NCI-H1417 (cell line): ENCODE measurements at regions not wholly inside any gene's neighbourhood (a gene's known extent, or its start where the extent isn't known, plus 50 kb on each side); places are given as distances from the start of the nearest gene placed in this dataset.
A peak's percentile ranks its signal among the peaks of the same experiment; 100 is the strongest.

Experiments used
- DNase-seq, 3 experiments: peaks; one replicate each; lab custom pipeline; 2025; lab: John Stamatoyannopoulos, UW

DNA sequence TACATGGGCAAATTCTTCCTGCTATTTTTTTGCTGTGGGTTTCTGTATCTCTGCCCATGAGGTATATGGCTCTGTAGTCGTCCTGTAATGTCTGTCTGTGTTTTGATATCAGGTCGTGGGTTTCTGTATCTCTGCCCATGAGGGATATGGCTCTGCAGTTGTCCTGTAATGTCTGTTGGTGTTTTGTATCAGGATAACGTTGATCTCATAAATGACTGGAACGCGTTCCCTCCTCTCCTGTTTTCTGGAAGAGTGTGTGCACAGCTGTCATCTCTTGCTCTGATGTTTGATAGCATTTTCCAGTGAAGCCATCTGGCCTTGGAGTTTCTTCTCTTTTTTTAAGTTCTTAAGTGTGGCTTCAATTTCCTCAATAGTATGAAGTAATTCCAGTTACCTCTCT, 57.2 kb downstream of the SOX1 start:
- peak in 2 of 3 experiments; percentile 18 to 71 for DNase-seq

DNA sequence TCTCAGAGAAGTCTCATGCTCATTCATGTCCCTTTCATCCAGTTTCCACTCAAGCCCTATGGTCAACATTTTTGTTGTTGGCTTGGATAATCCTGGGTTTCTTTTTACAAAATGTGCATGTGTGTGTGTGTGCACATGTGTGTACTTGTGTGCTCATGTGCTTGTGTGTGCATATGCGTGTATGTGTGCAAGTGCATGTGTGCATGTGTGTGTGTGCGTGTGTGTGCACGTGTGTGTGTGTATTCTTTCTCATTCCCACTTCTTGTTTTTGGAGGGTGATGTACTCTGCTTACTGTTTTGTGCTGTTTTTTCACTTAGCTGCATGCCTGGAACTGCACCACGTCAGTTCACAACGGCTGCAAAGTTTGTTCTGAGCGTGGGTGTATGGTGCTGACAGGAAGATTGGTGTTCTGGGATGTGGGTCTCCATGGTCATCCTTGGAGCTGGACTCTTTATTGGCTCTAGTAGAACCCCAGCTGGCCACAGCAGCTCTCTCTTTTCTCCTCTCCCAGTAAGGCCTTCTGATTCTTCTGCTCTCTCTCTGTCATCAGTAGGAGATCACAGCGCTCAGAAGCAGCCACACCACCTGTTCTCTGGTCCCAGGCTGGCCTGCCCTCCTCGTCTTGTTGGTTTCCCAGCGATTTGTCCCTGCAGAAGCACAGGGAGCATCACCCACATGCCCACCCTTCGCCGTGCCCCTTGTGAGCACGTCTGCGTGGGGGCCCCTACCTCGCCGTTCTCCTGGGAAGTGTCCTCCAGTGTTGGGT, 60.8 kb downstream of the SOX1 start:
- no peak for DNase-seq

DNA sequence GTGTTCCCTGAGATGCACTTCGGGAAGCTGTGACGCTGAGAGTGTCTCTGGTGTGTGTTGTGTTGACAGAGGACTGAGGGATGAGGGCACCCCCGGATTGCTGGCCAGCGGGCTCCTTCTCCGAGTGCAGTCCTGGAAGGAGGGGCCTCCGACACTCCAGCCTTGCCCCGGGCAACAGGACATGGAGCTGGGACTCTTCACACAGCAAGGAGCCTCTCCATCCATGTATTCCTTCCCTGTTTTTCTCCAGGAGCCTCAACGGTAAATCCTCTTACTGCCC, 61.3 kb downstream of the SOX1 start:
- DNase-seq, result no peak

DNA sequence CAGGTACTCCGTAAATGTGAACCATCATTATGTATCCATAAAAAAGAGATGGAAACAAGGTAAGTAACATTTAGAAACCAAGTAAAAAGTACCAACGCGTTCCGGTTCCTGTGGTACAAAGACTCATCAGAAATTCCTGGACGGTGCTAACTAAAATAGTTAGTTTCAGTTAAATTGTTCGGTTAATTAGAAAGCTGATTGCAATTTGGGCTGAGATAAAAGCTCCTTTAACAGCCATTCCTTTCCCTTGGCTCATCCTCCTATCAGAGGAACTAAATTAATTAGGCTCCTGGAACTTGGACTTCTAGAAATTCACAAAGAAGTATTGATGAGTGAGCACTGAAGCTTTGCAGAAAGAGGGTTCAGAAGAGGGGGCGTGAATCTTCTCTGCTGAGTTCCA, 63.5 kb downstream of the SOX1 start:
- DNase-seq, result no peak

DNA sequence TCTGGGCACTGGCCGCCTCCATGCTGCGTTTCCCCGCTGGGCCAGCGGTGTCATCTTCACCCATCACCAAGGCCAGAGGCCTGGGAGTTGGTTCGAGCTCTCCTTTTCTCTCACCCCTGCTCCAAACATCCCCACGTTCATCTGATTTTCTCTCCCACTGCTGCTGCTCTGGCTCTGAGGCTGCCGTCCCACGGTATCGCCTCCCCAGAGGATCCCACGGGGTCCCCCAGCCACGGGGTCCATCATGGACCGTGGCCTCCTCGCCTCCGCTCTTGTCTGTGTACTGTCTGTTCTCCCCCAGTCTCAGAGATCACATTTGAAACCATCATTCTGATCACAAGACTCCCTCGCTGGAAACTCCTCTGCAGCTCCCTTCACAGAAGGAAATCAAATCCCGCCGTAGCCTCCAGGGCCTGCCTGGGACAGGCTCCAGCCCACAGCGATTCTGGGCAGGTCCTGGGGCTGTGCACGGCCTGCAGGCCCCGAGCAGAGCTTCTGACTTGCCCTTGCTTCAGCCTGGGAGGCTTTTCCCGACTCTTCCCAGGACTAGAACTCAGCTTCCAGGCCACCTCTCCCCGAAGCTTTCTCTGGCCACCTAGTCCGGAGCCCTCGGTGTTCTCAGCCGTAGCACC, 64.2 kb downstream of the SOX1 start:
- DNase-seq, result no peak

DNA sequence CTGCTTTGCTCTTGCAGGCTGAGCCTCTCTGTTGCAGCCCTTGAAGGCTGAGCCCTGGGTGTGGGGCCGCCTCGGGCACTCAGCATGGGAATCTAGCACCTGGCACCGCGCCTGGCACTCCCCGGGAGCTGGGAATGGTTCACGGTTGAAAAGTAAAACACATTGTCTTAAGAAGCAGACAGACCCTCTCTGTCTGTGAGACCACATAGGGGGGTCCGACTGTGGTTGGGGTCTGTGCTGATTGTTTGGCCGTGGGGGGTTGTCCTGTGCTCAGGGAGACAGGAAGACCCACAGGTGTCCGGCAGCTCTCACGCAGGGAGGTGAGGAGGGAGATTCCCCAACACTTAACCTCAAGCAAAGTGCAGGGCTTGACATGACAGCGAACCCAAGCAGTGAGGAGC, 64.8 kb downstream of the SOX1 start:
- DNase-seq, result peak in 1 of 3 experiments; percentile 26

DNA sequence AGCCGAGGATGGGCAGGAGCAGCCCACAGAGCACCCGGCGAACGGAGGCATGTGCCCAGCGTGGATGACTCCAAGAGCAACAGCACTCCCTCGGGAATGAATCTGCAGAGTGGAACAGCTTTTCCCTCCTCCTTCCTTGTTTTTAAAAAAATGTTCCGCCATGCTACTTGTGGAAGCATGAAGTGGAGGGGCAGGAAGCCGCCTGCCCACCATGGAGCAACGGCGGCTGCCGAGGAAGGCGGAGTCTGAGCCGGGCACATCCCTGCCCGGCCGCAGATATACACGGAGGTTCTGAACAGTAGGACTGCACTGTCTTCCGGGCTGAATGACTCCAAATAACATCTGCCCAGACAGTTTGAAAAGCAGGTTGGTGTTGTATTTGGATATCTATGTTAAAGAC, 65.2 kb downstream of the SOX1 start:
- peak in 1 of 3 experiments; percentile 42 for DNase-seq

DNA sequence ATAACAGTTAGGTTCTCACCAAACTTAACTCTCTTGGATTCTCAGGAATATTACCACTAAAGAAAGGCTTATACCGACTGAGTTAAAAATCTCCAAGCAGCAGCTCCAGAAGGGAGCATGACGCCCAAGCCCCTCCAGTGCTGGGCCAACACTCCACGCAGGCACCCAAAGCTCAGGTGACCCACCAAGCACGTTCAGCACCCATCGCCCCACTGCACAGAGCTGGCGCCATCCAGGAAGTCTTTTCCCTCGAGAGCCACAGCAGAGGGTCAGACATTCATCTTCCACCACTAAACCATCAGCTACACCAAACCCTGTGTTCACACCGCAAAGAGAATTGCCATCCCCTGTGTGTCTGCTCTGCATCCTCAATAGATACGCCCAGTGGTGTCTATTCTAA, 65.7 kb downstream of the SOX1 start:
- DNase-seq, result no peak

DNA sequence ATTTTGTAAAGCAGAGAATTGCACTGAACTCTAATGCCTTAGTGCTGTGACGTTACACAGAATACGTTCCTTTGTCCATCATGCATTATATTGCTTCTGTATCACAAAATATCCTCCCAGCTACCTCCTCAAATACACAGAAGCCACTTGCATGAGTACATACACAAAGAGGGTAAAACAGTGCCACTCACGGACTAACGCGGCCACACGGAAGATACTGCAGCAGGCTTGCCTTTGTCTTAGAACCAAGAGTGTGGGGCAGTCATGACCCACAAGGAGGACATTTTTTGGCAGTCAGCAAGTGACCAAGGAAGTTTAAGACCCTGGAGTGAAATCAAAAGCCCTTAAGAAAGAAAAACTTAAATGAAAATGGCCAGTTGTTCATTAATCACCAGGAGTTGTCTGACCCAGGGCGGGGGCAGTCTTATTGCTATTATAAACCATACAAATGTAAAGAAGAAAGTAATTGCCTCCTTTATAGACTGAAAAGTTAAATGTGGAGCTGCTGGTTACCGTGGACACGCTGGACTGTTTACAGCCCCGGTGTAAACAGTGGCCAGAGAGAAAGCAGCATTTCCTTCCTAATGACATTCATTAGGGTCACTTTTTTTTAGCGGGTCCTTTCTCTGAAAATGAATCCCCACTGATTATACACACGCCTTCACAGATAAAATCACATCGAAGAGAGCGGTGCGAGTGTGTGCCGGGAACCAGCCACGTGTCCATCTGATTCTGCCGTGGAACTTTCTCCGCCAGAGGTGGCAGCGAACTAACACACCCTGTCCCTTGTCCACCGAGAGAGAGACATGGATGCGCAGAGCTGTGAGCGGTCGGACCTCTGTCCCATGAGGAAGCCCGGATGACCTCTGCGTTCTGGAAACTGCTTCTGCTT, 66.8 kb downstream of the SOX1 start:
- DNase-seq, result peak in 1 of 3 experiments; percentile 42

DNA sequence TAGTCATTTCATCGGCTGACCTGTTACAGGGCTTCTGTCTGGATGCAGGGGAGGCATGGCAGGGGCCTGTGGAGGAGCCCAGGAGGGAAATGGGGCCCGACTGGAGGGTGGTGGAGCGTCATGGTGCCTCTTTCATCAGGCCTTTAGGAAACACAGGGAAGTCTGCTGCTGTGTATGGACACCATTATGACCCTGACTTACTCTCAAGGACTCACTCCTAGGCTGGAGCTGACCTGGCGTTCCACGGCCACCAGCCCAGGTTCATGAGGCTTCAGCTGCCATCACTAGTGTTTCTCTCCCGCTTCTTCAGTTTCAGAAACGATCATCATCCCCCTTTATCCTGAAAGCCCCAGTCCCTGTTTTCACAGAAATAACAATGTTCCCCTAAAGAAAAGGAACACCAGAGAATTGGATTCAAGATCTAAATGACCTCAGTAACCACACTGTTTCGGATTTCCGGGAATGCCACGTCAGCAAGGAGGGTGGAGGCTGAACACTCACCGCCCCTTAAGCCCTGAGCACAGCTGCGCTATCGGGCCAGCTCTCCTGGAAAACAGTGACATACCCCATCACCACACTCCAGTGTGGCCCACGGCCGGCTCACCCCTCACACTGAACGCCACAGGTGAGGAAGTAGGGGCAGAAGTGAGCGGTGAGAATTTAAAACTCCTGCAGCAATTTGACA, 67.6 kb downstream of the SOX1 start:
- no peak for DNase-seq

DNA sequence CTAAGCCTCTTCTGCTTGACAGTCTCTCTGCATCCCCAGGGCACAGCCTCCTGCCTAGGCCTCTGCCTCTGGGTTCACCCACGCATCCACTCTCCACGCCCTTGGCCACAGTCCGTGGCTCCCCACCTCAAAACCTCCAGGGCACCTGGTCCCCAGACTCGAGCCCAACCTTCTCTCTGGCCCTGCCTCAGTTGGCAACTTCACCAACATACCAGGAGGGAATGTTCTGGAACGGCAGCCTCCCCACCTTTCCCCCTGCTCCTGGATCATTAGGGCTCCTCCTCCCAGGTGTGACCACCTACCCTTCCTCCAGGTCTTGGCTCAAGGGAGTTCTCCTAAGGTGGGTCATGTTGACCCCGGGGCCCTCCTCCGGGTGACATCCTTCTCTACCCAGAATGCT, 69.1 kb downstream of the SOX1 start:
- DNase-seq, result no peak

DNA sequence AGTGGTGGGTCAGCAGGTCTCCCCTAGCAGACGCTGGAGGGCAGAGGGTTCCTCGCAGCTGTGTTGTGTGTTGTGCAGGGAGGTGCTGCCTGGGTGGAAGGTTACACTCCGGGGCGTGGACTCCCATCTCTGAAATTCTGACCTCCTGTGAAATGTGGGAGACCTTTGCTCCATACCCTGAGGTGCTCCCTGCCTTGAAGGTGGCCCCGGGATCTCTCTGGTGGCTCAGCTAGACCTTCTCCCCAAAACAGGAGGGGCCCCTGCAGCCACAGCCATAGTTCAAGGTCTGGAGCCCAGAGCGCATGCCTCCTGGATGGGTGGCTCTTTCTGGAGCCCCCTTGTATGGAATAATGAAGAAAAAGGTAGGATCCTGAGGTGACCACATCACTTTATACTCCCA, 70.2 kb downstream of the SOX1 start:
- DNase-seq, result no peak

DNA sequence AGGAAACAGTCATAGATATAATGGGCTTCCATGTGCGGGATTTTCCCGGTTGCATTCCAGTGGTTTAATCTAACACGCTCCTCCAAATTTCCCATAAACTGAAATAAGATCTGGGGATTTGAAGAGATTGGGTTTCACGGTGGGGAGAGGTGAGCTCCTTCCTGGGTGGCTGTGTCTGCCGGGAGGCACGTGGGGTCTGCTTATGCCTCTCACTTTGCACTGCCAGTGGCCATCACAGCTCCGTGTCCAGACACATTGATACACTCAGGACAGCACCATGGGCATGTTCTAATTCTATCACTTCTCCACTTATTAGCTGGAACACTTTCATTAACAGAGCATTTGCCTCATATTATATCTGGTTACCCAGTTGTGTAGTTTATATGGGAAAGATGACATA, 73.4 kb downstream of the SOX1 start:
- DNase-seq, result no peak

DNA sequence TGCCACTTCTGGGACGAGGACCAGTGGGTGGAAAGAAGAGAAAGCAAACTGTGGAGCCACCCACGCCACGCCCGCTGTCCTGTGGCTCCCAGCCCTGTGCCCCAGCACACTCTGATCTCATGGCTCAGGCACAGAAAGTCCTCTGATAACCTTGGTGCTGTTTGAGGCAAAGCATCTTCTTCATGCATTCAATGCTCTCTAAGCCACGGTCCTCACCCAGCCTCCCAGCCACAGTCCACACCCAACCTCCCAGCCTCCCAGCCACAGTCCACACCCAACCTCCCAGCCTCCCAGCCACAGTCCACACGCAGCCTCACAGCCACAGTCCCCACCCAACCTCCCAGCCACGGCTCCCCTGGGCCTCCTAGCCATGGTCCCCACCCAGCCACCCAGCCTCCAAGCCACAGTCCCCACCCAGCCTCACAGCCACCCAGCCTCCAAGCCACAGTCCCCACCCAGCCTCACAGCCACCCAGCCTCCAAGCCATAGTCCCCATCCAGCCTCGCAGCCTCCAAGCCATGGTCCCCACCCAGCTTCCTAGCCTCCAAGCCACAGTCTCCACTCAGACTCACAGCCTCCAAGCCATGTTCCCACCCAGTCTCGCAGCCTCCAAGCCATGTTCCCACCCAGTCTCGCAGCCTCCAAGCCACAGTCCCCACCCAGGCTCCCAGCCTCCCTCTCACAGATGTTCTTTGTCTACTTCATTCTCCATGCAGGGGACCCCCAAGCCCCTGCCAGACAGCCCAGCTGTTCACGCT, 74.9 kb downstream of the SOX1 start:
- DNase-seq, result no peak

DNA sequence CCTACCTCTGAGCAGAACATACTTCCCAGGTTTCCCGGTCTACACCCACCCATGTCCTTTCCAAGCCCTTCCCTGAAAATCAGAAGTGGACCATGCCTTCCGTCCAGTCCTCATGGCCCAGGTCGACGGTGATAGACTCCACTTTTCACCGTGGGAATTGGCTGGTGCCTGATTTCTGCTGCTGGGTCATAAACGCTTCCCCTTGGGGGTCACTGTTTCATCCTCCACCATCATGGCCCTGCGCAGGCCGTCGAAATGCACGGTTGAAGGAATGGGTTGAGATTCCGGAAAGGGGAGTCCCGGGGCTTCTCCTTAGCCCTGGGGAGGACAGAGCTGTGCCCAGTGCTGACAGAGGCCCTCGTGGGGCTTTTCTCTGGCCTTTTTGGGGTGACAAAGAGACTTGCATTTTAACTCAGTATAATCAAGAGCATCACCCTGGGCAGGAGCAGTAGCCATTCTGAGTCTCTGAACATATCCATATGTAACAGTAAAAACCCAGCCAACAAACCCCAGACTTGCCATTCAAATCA, 75.5 kb downstream of the SOX1 start:
- no peak for DNase-seq

DNA sequence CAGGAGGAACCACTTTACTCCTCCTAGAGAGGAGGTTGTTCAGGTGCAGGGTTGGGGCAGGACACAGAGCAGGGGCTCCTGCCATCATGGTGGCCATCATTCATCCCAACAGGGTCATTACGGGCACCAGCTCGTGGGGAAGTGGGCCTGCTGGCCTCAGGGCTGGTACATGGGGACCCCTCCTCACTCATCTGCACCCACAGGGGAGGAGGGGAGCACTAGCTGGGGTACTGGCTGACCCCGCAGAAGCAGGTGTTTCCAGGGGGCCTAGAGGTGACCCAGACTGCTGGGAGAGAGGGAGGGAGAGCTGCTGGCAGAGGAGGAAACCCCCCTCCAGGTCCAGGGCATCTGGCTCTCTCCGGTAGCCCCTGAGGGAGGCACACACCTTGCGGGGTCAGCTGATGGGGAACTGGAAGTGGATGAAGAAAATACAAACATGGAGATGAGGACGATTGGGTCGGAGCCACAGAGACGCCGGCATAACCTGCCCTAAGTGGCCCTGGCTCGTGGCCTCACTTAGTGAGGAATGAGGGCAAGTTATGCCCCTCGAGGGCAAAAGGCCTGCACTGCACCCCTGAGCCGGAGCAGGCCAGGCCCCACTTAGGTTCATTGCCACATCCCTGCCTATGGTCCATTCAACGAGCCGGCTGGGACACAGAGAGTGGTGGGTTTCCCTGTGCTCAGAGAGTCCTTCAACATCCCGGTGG, 76.2 kb downstream of the SOX1 start:
- DNase-seq, result no peak

DNA sequence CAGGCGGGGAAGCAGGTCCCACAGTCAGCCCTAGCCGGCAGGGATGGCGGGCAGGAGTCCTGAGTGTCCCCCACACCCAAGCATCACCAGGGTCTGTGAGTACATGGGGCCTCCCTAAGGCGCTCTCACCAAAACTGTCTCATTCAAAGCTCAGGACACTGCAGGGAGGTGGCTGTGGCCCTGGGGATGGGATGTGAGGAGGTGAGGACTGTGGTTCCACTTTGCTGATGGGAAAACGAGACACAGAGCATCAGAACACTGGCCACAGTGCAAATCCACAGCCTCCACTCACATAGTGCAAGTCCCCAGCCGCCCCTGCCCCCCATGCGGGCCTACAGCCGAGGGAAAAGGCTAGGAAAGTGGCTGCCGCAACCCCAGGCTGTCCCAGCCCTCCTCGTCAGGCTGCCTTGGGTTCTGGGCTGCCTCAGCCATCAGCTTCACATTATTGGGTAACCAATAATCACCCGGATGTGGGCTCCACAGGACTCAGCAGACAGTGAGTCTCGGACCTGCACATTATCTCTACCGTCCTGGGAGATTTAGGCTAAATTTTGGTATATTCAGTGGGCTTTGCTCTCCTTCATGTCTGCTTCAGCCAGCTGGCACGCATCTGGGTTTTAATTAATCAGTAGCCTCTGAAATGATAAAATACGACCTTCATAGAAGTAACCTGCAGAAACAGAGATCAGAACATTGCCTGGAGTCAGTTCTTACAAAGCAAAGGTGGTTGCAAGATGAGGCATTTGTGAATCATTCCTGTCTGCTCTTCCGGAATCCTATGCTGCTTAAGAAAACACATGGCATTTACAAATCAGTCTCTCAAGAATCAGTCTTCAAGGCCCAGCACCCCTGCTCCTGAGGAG, 77.0 kb downstream of the SOX1 start:
- DNase-seq, result no peak

DNA sequence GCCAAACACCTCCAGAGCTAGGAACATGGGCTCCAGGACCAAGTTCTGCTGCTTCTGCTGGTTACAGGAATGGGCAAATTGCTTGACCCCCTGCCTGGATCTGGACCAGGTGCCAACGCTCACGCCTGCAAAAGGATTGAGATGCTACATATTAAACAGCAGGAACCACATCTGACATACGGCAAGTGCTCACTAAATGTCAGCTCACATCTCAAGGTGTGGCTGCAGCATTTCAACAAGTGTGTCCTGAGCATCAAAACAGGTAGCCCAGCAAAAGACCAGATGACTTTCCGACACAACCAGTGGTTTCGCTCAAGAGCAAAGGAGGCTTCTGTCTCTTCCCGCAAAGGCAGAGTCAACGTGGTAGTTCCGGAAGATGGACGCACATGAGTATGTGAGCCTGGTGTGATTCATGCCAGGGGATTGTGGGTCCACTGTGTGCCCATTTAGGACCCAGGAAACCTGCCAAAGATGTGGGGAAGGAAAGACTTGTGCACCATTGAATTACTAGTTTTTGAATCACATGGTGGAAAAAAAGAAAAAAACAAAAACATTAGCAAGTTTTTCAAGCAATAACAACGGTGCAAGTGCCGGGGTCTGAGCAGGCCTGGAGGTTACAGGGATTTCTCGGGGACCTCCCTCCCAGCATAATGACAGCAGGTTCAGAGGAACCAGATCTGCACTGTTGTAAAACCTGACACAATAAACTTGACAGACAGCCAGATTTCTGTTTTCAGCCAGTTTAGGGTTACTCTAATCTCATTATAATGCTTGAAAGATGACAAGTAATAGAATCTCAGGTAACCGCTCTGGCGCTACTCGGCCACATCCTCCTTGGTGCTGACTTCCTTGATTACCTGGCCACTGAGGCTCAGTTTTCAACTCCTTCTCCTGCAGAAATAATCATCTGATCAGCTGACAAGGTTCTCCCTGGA, 77.9 kb downstream of the SOX1 start:
- no peak for DNase-seq
